ENCODE measurements at regions not wholly inside any gene's neighbourhood (a gene's known extent, or its start where the extent isn't known, plus 50 kb on each side); places are given as distances from the start of the nearest gene placed in this dataset.

DNA sequence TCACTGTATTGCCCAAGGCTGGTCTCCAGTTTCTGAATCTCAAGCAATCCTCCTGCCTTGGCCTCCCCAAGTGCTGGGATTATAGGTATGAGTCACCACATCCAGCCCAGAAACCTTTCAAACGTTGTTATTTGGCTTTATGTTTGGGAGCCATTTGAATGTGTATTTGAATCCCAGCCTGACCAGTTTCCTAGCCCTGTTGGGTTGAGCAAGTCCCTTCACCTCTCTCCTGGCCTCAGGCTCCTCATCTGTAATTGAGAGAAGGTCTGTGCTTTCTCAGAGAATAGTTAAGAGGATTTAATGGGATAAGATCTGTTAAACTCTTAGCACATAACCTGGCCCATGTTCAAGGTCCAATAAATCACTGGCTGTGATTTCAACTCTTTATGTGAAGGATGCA, 385.8 kb upstream of the RBFOX1 start:
- no peak for TF ChIP-seq BHLHE40 (IDR thresholded peaks at IDR 0.05; ENCODE audit: borderline replicate concordance)
- TF ChIP-seq HDGF (IDR thresholded peaks at IDR 0.05; ENCODE audit: borderline replicate concordance): no peak
- no peak for TF ChIP-seq ZNF384 (IDR thresholded peaks at IDR 0.05)
- ChIA-PET CTCF (no interaction called here), POLR2A (no interaction called here)
- no peak for DNase-seq (ENCODE audit: extremely low spot score)

DNA sequence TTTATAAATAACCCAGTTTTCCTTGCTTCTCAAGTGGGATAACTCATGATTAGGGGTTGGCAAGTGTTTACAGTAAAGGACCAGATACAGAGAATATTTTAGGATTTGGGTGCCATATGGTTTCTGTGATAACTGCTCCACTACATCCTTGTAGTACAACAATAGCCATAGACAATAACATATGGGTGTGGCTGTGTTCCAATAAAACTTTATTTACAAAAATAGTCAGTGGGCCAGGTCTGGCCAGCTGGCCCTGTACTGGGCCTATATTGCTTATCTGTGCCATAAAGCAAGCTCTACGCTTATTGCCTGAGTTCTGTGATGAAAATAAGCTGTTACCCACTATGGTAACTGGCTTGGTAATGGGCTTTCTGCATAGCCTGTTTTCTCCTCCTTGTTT, 386.5 kb upstream of the RBFOX1 start:
- POLR2A ChIA-PET: no interaction called here
- CTCF ChIA-PET: no interaction called here
- no peak for DNase-seq (ENCODE audit: extremely low spot score)
- TF ChIP-seq, protein P1, sequence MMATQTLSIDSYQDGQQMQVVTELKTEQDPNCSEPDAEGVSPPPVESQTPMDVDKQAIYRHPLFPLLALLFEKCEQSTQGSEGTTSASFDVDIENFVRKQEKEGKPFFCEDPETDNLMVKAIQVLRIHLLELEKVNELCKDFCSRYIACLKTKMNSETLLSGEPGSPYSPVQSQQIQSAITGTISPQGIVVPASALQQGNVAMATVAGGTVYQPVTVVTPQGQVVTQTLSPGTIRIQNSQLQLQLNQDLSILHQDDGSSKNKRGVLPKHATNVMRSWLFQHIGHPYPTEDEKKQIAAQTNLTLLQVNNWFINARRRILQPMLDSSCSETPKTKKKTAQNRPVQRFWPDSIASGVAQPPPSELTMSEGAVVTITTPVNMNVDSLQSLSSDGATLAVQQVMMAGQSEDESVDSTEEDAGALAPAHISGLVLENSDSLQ (IDR thresholded peaks at IDR 0.05): no peak
- no peak for TF ChIP-seq FOXM1 (IDR thresholded peaks at IDR 0.05; ENCODE audit: borderline replicate concordance)
- TF ChIP-seq FOXA1 (IDR thresholded peaks at IDR 0.05): no peak

DNA sequence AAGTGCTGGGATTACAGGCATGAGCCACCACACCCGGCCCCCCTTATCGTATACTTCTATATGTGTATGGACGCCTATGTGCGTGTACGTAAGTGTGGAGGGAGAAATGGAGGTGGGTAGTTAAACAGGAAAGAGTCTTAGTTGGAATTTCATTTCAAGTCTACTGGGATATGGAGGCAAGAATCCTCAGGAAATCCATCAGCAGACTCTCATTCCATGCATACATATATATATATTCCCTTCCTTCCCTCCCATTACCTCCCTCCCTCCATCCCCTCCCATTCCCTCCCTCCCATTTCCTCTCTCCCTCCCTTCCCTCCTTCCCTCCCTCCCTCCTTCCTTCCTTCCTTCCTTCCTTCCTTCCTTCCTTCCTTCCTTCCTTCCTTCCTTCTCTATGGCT, 391.7 kb upstream of the RBFOX1 start:
- TF ChIP-seq BHLHE40 (IDR thresholded peaks at IDR 0.05; ENCODE audit: borderline replicate concordance) (no peak), SUZ12 (IDR thresholded peaks at IDR 0.05) (no peak), L3MBTL2 (conservative IDR thresholded peaks at IDR 0.05) (no peak), FOXA1 (IDR thresholded peaks at IDR 0.05) (no peak), TARDBP (IDR thresholded peaks at IDR 0.05) (no peak), HDGF (IDR thresholded peaks at IDR 0.05; ENCODE audit: borderline replicate concordance) (no peak), ARNT (IDR thresholded peaks at IDR 0.05) (no peak), FOXK2 (IDR thresholded peaks at IDR 0.05) (no peak), NFRKB (IDR thresholded peaks at IDR 0.05) (no peak), SP1 (IDR thresholded peaks at IDR 0.05) (no peak), CTBP1 (IDR thresholded peaks at IDR 0.05; ENCODE audit: borderline replicate concordance) (no peak), ELF4 (IDR thresholded peaks at IDR 0.05) (no peak), FOXM1 (IDR thresholded peaks at IDR 0.05; ENCODE audit: borderline replicate concordance) (no peak), ZNF384 (IDR thresholded peaks at IDR 0.05) (no peak), LEF1 (IDR thresholded peaks at IDR 0.05; ENCODE audit: borderline replicate concordance) (no peak)
- TF ChIP-seq, protein P1 (IDR thresholded peaks at IDR 0.05): no peak
- ChIA-PET POLR2A (no interaction called here), CTCF (no interaction called here)
- no peak for DNase-seq (ENCODE audit: extremely low spot score)

DNA sequence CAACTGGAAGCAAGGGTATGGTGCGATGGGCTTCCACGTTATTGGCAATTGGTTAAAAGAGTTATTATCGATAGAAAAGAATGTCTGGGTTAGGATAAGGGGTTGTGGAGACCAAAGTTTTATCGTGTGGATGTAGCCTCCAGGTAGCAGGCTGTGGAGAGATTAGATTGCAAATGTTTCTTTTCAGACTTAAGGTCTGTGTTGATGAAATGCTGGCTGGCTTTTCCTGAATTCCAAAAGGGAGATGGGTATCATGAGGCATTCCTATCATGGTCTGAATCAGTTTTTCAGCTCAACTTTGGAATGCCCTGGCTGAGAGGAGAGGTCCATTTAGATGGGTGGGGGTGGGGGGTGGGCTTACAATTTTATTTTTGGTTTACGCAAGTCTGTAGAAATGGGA, 395.0 kb upstream of the RBFOX1 start:
- DNase-seq (ENCODE audit: extremely low spot score): no peak
- POLR2A ChIA-PET: no interaction called here
- CTCF ChIA-PET: no interaction called here
- TF ChIP-seq FOXA1 (IDR thresholded peaks at IDR 0.05): no peak
- TF ChIP-seq ZNF384 (IDR thresholded peaks at IDR 0.05): no peak
- TF ChIP-seq HDGF (IDR thresholded peaks at IDR 0.05; ENCODE audit: borderline replicate concordance): no peak
- TF ChIP-seq ARNT (IDR thresholded peaks at IDR 0.05): no peak
- TF ChIP-seq FOXK2 (IDR thresholded peaks at IDR 0.05): no peak
- TF ChIP-seq, protein P1 (IDR thresholded peaks at IDR 0.05): no peak
- no peak for TF ChIP-seq L3MBTL2 (conservative IDR thresholded peaks at IDR 0.05)
- TF ChIP-seq CTBP1 (IDR thresholded peaks at IDR 0.05; ENCODE audit: borderline replicate concordance): no peak
- no peak for TF ChIP-seq NFRKB (IDR thresholded peaks at IDR 0.05)
- TF ChIP-seq TARDBP (IDR thresholded peaks at IDR 0.05): no peak
- no peak for TF ChIP-seq LEF1 (IDR thresholded peaks at IDR 0.05; ENCODE audit: borderline replicate concordance)
- TF ChIP-seq ELF4 (IDR thresholded peaks at IDR 0.05): no peak
- no peak for TF ChIP-seq SP1 (IDR thresholded peaks at IDR 0.05)

DNA sequence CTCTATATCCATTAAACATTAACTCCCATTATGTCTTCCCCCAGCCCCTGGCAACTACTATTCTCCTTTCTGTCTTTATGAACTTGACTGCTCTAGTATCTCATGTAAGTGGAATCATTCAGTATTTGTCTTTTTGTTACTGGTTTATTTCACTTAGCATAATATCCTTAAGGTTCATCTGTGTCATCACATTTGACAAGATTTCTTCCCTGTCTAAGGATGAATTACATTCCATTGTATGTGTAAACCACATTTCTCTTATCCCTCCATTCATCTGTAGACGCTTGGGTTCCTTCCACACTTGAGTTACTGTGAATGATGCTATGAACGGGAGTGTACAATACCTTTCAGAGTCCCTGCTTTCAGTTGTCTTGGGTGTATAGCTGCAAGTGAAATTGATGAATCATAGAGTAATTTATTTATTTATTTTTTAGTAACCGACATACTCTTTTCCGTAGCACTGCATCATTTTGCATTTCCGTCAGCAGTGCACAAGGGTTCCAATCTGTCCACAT, 399.7 kb upstream of the RBFOX1 start:
- CTCF ChIA-PET: no interaction called here
- POLR2A ChIA-PET: no interaction called here
- TF ChIP-seq CTBP1 (IDR thresholded peaks at IDR 0.05; ENCODE audit: borderline replicate concordance) (no peak), HDGF (IDR thresholded peaks at IDR 0.05; ENCODE audit: borderline replicate concordance) (no peak), L3MBTL2 (conservative IDR thresholded peaks at IDR 0.05) (no peak), ELF4 (IDR thresholded peaks at IDR 0.05) (no peak), ARNT (IDR thresholded peaks at IDR 0.05) (no peak), BHLHE40 (IDR thresholded peaks at IDR 0.05; ENCODE audit: borderline replicate concordance) (no peak), ZNF384 (IDR thresholded peaks at IDR 0.05) (no peak), SP1 (IDR thresholded peaks at IDR 0.05) (no peak), SUZ12 (IDR thresholded peaks at IDR 0.05) (no peak), TARDBP (IDR thresholded peaks at IDR 0.05) (no peak), NFRKB (IDR thresholded peaks at IDR 0.05) (no peak), LEF1 (IDR thresholded peaks at IDR 0.05; ENCODE audit: borderline replicate concordance) (no peak), FOXK2 (IDR thresholded peaks at IDR 0.05) (no peak), FOXM1 (IDR thresholded peaks at IDR 0.05; ENCODE audit: borderline replicate concordance) (no peak), FOXA1 (IDR thresholded peaks at IDR 0.05) (no peak)
- TF ChIP-seq, protein P1 (IDR thresholded peaks at IDR 0.05): no peak
- DNase-seq (ENCODE audit: extremely low spot score): no peak

DNA sequence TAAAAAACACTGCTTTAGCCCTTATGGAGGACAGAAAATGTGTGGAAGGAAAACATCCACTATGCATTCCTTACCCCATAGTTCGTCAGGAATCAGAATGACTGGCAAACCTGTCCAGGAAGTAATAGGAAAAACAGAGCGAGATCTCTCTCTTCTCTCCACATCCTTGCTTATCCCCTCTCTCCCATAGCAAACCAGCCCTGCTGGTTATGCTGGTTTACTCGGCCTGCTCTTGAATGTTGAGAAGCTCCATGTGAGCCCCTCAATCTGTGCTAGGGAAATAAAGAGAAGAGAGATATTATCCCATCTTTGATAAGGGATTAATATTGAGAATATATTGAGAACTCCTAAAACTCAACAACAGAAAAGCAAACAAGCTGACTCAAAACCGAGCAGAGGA, 402.8 kb upstream of the RBFOX1 start:
- ChIA-PET POLR2A (no interaction called here), CTCF (no interaction called here)
- DNase-seq (ENCODE audit: extremely low spot score): no peak
- TF ChIP-seq SP1 (IDR thresholded peaks at IDR 0.05): no peak
- no peak for TF ChIP-seq FOXK2 (IDR thresholded peaks at IDR 0.05)
- no peak for TF ChIP-seq HDGF (IDR thresholded peaks at IDR 0.05; ENCODE audit: borderline replicate concordance)
- TF ChIP-seq ZNF384 (IDR thresholded peaks at IDR 0.05): no peak
- TF ChIP-seq FOXM1 (IDR thresholded peaks at IDR 0.05; ENCODE audit: borderline replicate concordance): no peak
- TF ChIP-seq, protein P1 (IDR thresholded peaks at IDR 0.05): no peak
- no peak for TF ChIP-seq SUZ12 (IDR thresholded peaks at IDR 0.05)
- no peak for TF ChIP-seq BHLHE40 (IDR thresholded peaks at IDR 0.05; ENCODE audit: borderline replicate concordance)
- no peak for TF ChIP-seq NFRKB (IDR thresholded peaks at IDR 0.05)
- TF ChIP-seq TARDBP (IDR thresholded peaks at IDR 0.05): no peak
- TF ChIP-seq ELF4 (IDR thresholded peaks at IDR 0.05): no peak
- no peak for TF ChIP-seq ARNT (IDR thresholded peaks at IDR 0.05)
- no peak for TF ChIP-seq LEF1 (IDR thresholded peaks at IDR 0.05; ENCODE audit: borderline replicate concordance)
- TF ChIP-seq L3MBTL2 (conservative IDR thresholded peaks at IDR 0.05): no peak
- TF ChIP-seq CTBP1 (IDR thresholded peaks at IDR 0.05; ENCODE audit: borderline replicate concordance): no peak
- no peak for TF ChIP-seq FOXA1 (IDR thresholded peaks at IDR 0.05)
